ENCODE measurements at regions not wholly inside any gene's neighbourhood (a gene's known extent, or its start where the extent isn't known, plus 50 kb on each side); places are given as distances from the start of the nearest gene placed in this dataset.

- WGBS (ENCODE audit: low lambda C conversion rate, missing lambda C conversion rate) = 85% methylated on average over 3 of the region's 3 CpGs
- no peak for DNase-seq (ENCODE audit: low spot score)
- H3K27ac ChIP-seq = no peak overlapping the region
These were observed 1168.4 kb downstream of the SLITRK1 start for GRCh38 chr13:82713687-82714405.

GRCh38 chr13:82702513-82702912, 1179.8 kb downstream of the SLITRK1 start:
- DNase-seq (ENCODE audit: low spot score) = no peak
- whole genome bisulfite sequencing (ENCODE audit: low lambda C conversion rate, missing lambda C conversion rate) = 83% methylated on average over 1 of the region's 1 CpG
- Histone ChIP-seq H3K4me1 (ENCODE audit: insufficient read depth) (no peaks in the 10 kb centered on the region), H3K9me3 (ENCODE audit: low read depth) (no peaks in the 10 kb centered on the region), H3K27ac (no peak overlapping the region), H3K27me3 (no peaks in the 10 kb centered on the region), H3K79me2 (no peaks in the 10 kb centered on the region), H4K20me1 (ENCODE audit: insufficient read depth, poor library complexity, severe bottlenecking) (no peaks in the 10 kb centered on the region), H3K4me3 (no peak overlapping the region), H2AFZ (no peak overlapping the region), H3K9me2 (replicated peaks; ENCODE audit: insufficient read depth) (no peaks in the 10 kb centered on the region), H3K4me2 (no peak overlapping the region), H3K36me3 (replicated peaks; ENCODE audit: insufficient read depth, low read depth) (no peaks in the 10 kb centered on the region)
- no peak for TF ChIP-seq EZH2 (IDR thresholded peaks at IDR 0.05; ENCODE audit: borderline replicate concordance)
- no peak for TF ChIP-seq EZH2phosphoT487 (IDR thresholded peaks at IDR 0.05; ENCODE audit: low read depth, severe bottlenecking, unreplicated experiment)
- TF ChIP-seq, protein P1, sequence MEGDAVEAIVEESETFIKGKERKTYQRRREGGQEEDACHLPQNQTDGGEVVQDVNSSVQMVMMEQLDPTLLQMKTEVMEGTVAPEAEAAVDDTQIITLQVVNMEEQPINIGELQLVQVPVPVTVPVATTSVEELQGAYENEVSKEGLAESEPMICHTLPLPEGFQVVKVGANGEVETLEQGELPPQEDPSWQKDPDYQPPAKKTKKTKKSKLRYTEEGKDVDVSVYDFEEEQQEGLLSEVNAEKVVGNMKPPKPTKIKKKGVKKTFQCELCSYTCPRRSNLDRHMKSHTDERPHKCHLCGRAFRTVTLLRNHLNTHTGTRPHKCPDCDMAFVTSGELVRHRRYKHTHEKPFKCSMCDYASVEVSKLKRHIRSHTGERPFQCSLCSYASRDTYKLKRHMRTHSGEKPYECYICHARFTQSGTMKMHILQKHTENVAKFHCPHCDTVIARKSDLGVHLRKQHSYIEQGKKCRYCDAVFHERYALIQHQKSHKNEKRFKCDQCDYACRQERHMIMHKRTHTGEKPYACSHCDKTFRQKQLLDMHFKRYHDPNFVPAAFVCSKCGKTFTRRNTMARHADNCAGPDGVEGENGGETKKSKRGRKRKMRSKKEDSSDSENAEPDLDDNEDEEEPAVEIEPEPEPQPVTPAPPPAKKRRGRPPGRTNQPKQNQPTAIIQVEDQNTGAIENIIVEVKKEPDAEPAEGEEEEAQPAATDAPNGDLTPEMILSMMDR (IDR thresholded peaks at IDR 0.05; ENCODE audit: poor library complexity) = no peak

More at GRCh38 chr13:82713687-82714405, 1168.4 kb downstream of the SLITRK1 start:
- no peak for TF ChIP-seq EZH2phosphoT487 (IDR thresholded peaks at IDR 0.05; ENCODE audit: low read depth, severe bottlenecking, unreplicated experiment)
- no peak for TF ChIP-seq EZH2 (IDR thresholded peaks at IDR 0.05; ENCODE audit: borderline replicate concordance)
- TF ChIP-seq, protein P1 (IDR thresholded peaks at IDR 0.05; ENCODE audit: poor library complexity) = no peak
- Histone ChIP-seq H3K27me3 (no peaks in the 10 kb centered on the region), H3K36me3 (replicated peaks; ENCODE audit: insufficient read depth, low read depth) (no peaks in the 10 kb centered on the region), H4K20me1 (ENCODE audit: insufficient read depth, poor library complexity, severe bottlenecking) (no peaks in the 10 kb centered on the region), H3K79me2 (no peaks in the 10 kb centered on the region), H3K4me3 (no peak overlapping the region), H2AFZ (no peak overlapping the region), H3K4me1 (ENCODE audit: insufficient read depth) (no peaks in the 10 kb centered on the region), H3K9me3 (ENCODE audit: low read depth) (no peaks in the 10 kb centered on the region), H3K9me2 (replicated peaks; ENCODE audit: insufficient read depth) (no peaks in the 10 kb centered on the region), H3K4me2 (no peak overlapping the region)

DNA sequence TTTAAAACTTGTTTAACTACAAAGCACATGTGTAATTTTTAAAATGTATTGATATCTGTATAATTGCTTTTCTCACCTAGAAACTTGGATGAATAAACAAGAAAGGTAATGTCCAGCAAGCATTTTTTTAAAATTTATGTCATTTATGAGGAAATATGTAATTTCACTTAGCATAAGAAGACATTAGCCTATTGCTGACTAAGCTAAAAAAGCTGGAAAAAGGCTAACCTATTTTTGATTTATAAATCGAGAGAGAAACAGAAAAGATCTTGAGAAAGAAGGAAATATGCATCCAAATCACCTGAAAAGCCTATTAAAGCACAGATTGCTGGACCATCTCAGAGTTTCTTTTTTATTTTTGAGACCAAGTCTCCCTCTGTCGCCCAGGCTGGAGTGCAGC, 1181.3 kb downstream of the SLITRK1 start:
- Histone ChIP-seq H3K4me3 (no peak overlapping the region), H3K4me2 (no peak overlapping the region), H2AFZ (no peak overlapping the region), H3K27me3 (no peaks in the 10 kb centered on the region), H4K20me1 (ENCODE audit: insufficient read depth, poor library complexity, severe bottlenecking) (no peaks in the 10 kb centered on the region), H3K9me3 (ENCODE audit: low read depth) (no peaks in the 10 kb centered on the region), H3K4me1 (ENCODE audit: insufficient read depth) (no peaks in the 10 kb centered on the region), H3K79me2 (no peaks in the 10 kb centered on the region), H3K27ac (no peak overlapping the region), H3K9me2 (replicated peaks; ENCODE audit: insufficient read depth) (no peaks in the 10 kb centered on the region), H3K36me3 (replicated peaks; ENCODE audit: insufficient read depth, low read depth) (no peaks in the 10 kb centered on the region)
- no peak for DNase-seq (ENCODE audit: low spot score)
- 93% methylated on average over 2 of the region's 2 CpGs for WGBS (ENCODE audit: low lambda C conversion rate, missing lambda C conversion rate)
- TF ChIP-seq EZH2phosphoT487 (IDR thresholded peaks at IDR 0.05; ENCODE audit: low read depth, severe bottlenecking, unreplicated experiment) (no peak), EZH2 (IDR thresholded peaks at IDR 0.05; ENCODE audit: borderline replicate concordance) (no peak)
- TF ChIP-seq, protein P1 (IDR thresholded peaks at IDR 0.05; ENCODE audit: poor library complexity) = no peak

All from hepatocyte (in vitro differentiated cells).